ENCODE measurements at regions not wholly inside any gene's neighbourhood (a gene's known extent, or its start where the extent isn't known, plus 50 kb on each side); places are given as distances from the start of the nearest gene placed in this dataset.

- H3K9me2 ChIP-seq (ENCODE audit: insufficient read depth, low read length), result no peaks in the 10 kb centered on the region
- H3F3A ChIP-seq (ENCODE audit: insufficient read depth, low read length, poor library complexity, severe bottlenecking), result no peaks in the 10 kb centered on the region
- TF ChIP-seq RAD21 (conservative IDR thresholded peaks at IDR 0.05), result no peak
- no peak for TF ChIP-seq CTCF (IDR thresholded peaks at IDR 0.05; ENCODE audit: poor library complexity, severe bottlenecking)
- no peak for TF ChIP-seq SMC3 (conservative IDR thresholded peaks at IDR 0.05; ENCODE audit: poor library complexity)
- no peak for TF ChIP-seq POLR2AphosphoS5 (IDR thresholded peaks at IDR 0.05)
- TF ChIP-seq REST (IDR thresholded peaks at IDR 0.05; ENCODE audit: borderline replicate concordance), result no peak
- TF ChIP-seq TAF1 (IDR thresholded peaks at IDR 0.05; ENCODE audit: low read depth), result no peak
- TF ChIP-seq EZH2 (IDR thresholded peaks at IDR 0.05; ENCODE audit: borderline replicate concordance, insufficient read depth, low read length, poor library complexity, severe bottlenecking), result no peak
- TF ChIP-seq MXI1 (conservative IDR thresholded peaks at IDR 0.05; ENCODE audit: poor library complexity, severe bottlenecking), result no peak
- TF ChIP-seq EP300 (conservative IDR thresholded peaks at IDR 0.05; ENCODE audit: poor library complexity, severe bottlenecking), result no peak
- no peak overlapping the region for H3K4me2 ChIP-seq (ENCODE audit: low read length)
- H4K20me1 ChIP-seq (ENCODE audit: insufficient read depth), result no peaks in the 10 kb centered on the region
- no peaks in the 10 kb centered on the region for H3K79me2 ChIP-seq (replicated peaks; ENCODE audit: insufficient read depth, low read length)
- no peaks in the 10 kb centered on the region for H3K36me3 ChIP-seq (ENCODE audit: insufficient read depth, low read length)
- H3K27me3 ChIP-seq (ENCODE audit: insufficient read depth, low read depth, low read length), result no peaks in the 10 kb centered on the region
- no peak overlapping the region for H3K4me3 ChIP-seq (ENCODE audit: low read length)
- no peaks in the 10 kb centered on the region for H3K9me3 ChIP-seq (ENCODE audit: low read length)
- no peak overlapping the region for H3K27ac ChIP-seq (ENCODE audit: low read length)
- H2AFZ ChIP-seq (ENCODE audit: low read depth, low read length), result no peak overlapping the region
- no peak overlapping the region for H3K9ac ChIP-seq (ENCODE audit: low read length)
Observed at GRCh38 chr10:131426534-131426898, 115.0 kb upstream of the TCERG1L start.

GRCh38 chr10:131427281-131427680 is 115.8 kb upstream of the TCERG1L start:
- H3K4me2 ChIP-seq (ENCODE audit: low read length), result no peak overlapping the region
- TF ChIP-seq POLR2AphosphoS5 (IDR thresholded peaks at IDR 0.05) (no peak), EZH2 (IDR thresholded peaks at IDR 0.05; ENCODE audit: borderline replicate concordance, insufficient read depth, low read length, poor library complexity, severe bottlenecking) (no peak), SMC3 (conservative IDR thresholded peaks at IDR 0.05; ENCODE audit: poor library complexity) (no peak), CTCF (IDR thresholded peaks at IDR 0.05; ENCODE audit: poor library complexity, severe bottlenecking) (no peak), REST (IDR thresholded peaks at IDR 0.05; ENCODE audit: borderline replicate concordance) (no peak), TAF1 (IDR thresholded peaks at IDR 0.05; ENCODE audit: low read depth) (no peak), EP300 (conservative IDR thresholded peaks at IDR 0.05; ENCODE audit: poor library complexity, severe bottlenecking) (no peak), RAD21 (conservative IDR thresholded peaks at IDR 0.05) (no peak), MXI1 (conservative IDR thresholded peaks at IDR 0.05; ENCODE audit: poor library complexity, severe bottlenecking) (no peak)
- no peak overlapping the region for H3K9ac ChIP-seq (ENCODE audit: low read length)
- H3K4me3 ChIP-seq (ENCODE audit: low read length), result no peak overlapping the region
- no peaks in the 10 kb centered on the region for H3K9me2 ChIP-seq (ENCODE audit: insufficient read depth, low read length)
- H2AFZ ChIP-seq (ENCODE audit: low read depth, low read length), result no peak overlapping the region
- H3K9me3 ChIP-seq (ENCODE audit: low read length), result no peaks in the 10 kb centered on the region
- no peaks in the 10 kb centered on the region for H3K36me3 ChIP-seq (ENCODE audit: insufficient read depth, low read length)
- H3K79me2 ChIP-seq (replicated peaks; ENCODE audit: insufficient read depth, low read length), result no peaks in the 10 kb centered on the region
- no peaks in the 10 kb centered on the region for H4K20me1 ChIP-seq (ENCODE audit: insufficient read depth)
- no peak overlapping the region for H3K27ac ChIP-seq (ENCODE audit: low read length)
- H3K27me3 ChIP-seq (ENCODE audit: insufficient read depth, low read depth, low read length), result no peaks in the 10 kb centered on the region
- H3F3A ChIP-seq (ENCODE audit: insufficient read depth, low read length, poor library complexity, severe bottlenecking), result no peaks in the 10 kb centered on the region
